Ishikawa (cell line): ENCODE measurements at regions not wholly inside any gene's neighbourhood (a gene's known extent, or its start where the extent isn't known, plus 50 kb on each side); places are given as distances from the start of the nearest gene placed in this dataset.

Experiments used
- CEBPB ChIP-seq: IDR thresholded peaks from 2 replicates; pipeline ENCODE4 v1.6.1; 2012
- CREB1 ChIP-seq: IDR thresholded peaks from 2 replicates; pipeline ENCODE4 v1.6.1; 2012; ENCODE audit warnings: low read depth
- EGR1 ChIP-seq: IDR thresholded peaks from 2 replicates; pipeline ENCODE4 v1.6.1; 2012
- EP300 ChIP-seq: IDR thresholded peaks from 2 replicates; pipeline ENCODE4 v1.6.1; 2012; ENCODE audit warnings: borderline replicate concordance
- FOXM1 ChIP-seq: IDR thresholded peaks from 2 replicates; pipeline ENCODE4 v1.6.1; 2012; ENCODE audit warnings: low read depth, borderline replicate concordance
- MAX ChIP-seq: IDR thresholded peaks from 2 replicates; pipeline ENCODE4 v1.6.1; 2012
- RAD21 ChIP-seq: IDR thresholded peaks from 2 replicates; pipeline ENCODE4 v1.6.1; 2012; ENCODE audit warnings: low read depth
- REST ChIP-seq: IDR thresholded peaks from 2 replicates; pipeline ENCODE4 v1.6.1; 2012; ENCODE audit warnings: low read depth, mild to moderate bottlenecking
- TAF1 ChIP-seq: IDR thresholded peaks from 2 replicates; pipeline ENCODE4 v1.6.1; 2012; ENCODE audit warnings: low read depth, mild to moderate bottlenecking
- USF1 ChIP-seq: IDR thresholded peaks from 2 replicates; pipeline ENCODE4 v1.6.1; 2012
- YY1 ChIP-seq: IDR thresholded peaks from 2 replicates; pipeline ENCODE4 v1.6.1; 2012; ENCODE audit warnings: low read depth

DNA sequence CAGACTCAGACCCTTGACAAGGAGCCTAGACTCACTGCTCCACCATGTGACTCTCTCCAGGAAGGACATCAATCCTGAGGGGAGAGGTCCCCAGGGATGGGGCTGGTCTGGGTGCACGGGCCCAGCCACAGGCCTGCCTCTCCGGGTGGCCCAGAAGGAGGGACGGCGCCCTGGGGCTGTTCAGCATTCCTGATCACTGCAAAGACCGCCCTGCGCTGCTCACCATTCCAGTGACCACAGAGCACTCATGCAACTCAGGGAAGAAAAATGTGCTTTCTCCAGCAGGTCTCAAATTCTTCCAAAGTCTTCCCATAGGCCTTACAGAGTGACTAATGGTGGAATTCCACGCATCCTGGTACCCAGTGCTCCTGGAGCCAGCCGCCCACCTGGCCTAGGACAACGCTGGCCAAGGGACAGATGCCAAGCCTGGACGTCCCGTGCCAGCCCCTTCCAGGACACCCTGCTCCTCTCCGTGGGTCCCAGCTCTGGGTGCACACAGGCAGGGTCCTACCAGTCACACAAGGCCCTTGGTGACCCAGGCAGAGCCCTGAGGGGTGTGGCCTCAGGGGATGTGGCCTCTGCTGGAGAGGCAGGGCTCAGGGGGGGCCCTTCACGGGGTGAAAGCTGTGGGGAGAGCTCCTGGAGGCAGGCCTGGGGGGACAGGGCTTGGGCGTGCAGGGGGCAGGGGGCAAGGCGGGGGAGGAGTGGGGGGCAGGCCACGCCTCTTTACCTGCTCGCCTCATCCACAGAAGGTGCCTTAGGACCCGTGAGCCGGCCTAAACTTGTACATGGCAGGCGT, 178.8 kb downstream of the IGLL1 start:
- TF ChIP-seq FOXM1 (no peak), TAF1 (no peak), REST (no peak), CEBPB (no peak), RAD21 (no peak), EP300 (no peak), USF1 (no peak), YY1 (no peak), MAX (no peak), EGR1 (no peak), CREB1 (no peak)
